ENCODE measurements at regions not wholly inside any gene's neighbourhood (a gene's known extent, or its start where the extent isn't known, plus 50 kb on each side); places are given as distances from the start of the nearest gene placed in this dataset.

- H3K4me3 ChIP-seq (ENCODE audit: low read depth, low read length), result no peak overlapping the region
- TF ChIP-seq CTCF (IDR thresholded peaks at IDR 0.05; ENCODE audit: insufficient read depth, low read depth, low read length, missing control alignments), result no peak
- no peak for DNase-seq (ENCODE audit: low read depth)
These were observed 445.2 kb downstream of the GRXCR1 start for GRCh38 chr4:43337707-43338106.

DNA sequence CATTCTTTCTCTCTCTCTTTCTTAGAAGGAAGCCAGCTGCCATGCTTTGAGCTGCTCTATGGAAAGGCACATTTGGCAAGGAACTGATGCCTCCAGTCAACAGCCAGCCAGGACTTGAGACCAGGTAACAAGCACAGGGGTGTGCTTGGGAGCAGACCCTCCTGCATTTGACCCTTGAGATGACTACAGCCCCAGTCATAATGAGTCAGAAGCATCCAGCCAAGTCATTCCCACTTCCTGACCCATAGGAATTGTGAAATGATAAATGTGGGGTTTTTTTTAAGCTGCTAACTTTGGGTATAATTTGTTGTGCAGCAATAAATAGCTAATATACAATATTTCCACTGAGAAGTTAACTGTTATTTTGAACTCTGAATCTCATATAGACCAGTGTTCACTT lies 446.9 kb downstream of the GRXCR1 start:
- H3K4me3 ChIP-seq (ENCODE audit: low read depth, low read length), result no peak overlapping the region
- TF ChIP-seq CTCF (IDR thresholded peaks at IDR 0.05; ENCODE audit: insufficient read depth, low read depth, low read length, missing control alignments), result no peak
- DNase-seq (ENCODE audit: low read depth), result no peak

- DNase-seq (ENCODE audit: low read depth), result no peak
- H3K4me3 ChIP-seq (ENCODE audit: low read depth, low read length), result no peak overlapping the region
- no peak for TF ChIP-seq CTCF (IDR thresholded peaks at IDR 0.05; ENCODE audit: insufficient read depth, low read depth, low read length, missing control alignments)
These were observed 449.2 kb downstream of the GRXCR1 start for GRCh38 chr4:43341741-43342140.

GRCh38 chr4:43343298-43343697 lies 450.8 kb downstream of the GRXCR1 start:
- TF ChIP-seq CTCF (IDR thresholded peaks at IDR 0.05; ENCODE audit: insufficient read depth, low read depth, low read length, missing control alignments), result no peak
- DNase-seq (ENCODE audit: low read depth), result no peak
- H3K4me3 ChIP-seq (ENCODE audit: low read depth, low read length), result no peak overlapping the region

- TF ChIP-seq CTCF (IDR thresholded peaks at IDR 0.05; ENCODE audit: insufficient read depth, low read depth, low read length, missing control alignments), result no peak
- no peak for DNase-seq (ENCODE audit: low read depth)
These were observed 452.9 kb downstream of the GRXCR1 start for GRCh38 chr4:43345323-43345925.

GRCh38 chr4:43348591-43348990 lies 456.1 kb downstream of the GRXCR1 start:
- TF ChIP-seq CTCF (IDR thresholded peaks at IDR 0.05; ENCODE audit: insufficient read depth, low read depth, low read length, missing control alignments), result no peak
- no peak for DNase-seq (ENCODE audit: low read depth)
- no peak overlapping the region for H3K4me3 ChIP-seq (ENCODE audit: low read depth, low read length)

More at GRCh38 chr4:43345323-43345925, 452.9 kb downstream of the GRXCR1 start:
- no peak overlapping the region for H3K4me3 ChIP-seq (ENCODE audit: low read depth, low read length)

All from GM12865 (cell line).